Activated T-cell treated with anti-CD3 and anti-CD28 coated beads, Interleukin-2, amount 50 U/mL, for 24 hours (primary cell): ENCODE measurements at regions not wholly inside any gene's neighbourhood (a gene's known extent, or its start where the extent isn't known, plus 50 kb on each side); places are given as distances from the start of the nearest gene placed in this dataset.

Source experiments
- DNase-seq: peaks from one replicate; pipeline ENCODE4 v3.0.0-alpha.2; 2020
- H3K27ac Mint-ChIP-seq: 2 replicates; pipeline ENCODE4 v1.8.0; 2020; ENCODE audit warnings: mild to moderate bottlenecking, mixed read lengths
- H3K27me3 Mint-ChIP-seq: 2 replicates; pipeline ENCODE4 v1.8.0; 2020; ENCODE audit warnings: mixed read lengths
- H3K36me3 Mint-ChIP-seq: 2 replicates; pipeline ENCODE4 v1.8.0; 2020; ENCODE audit warnings: low read depth, mixed read lengths
- H3K4me1 Mint-ChIP-seq: 2 replicates; pipeline ENCODE4 v1.8.0; 2020; ENCODE audit warnings: low read depth, mixed read lengths
- H3K4me3 Mint-ChIP-seq: 2 replicates; pipeline ENCODE4 v1.8.0; 2020; ENCODE audit warnings: mild to moderate bottlenecking, moderate library complexity, mixed read lengths
- H3K9me3 Mint-ChIP-seq: 2 replicates; pipeline ENCODE4 v1.8.0; 2020; ENCODE audit warnings: mixed read lengths

DNA sequence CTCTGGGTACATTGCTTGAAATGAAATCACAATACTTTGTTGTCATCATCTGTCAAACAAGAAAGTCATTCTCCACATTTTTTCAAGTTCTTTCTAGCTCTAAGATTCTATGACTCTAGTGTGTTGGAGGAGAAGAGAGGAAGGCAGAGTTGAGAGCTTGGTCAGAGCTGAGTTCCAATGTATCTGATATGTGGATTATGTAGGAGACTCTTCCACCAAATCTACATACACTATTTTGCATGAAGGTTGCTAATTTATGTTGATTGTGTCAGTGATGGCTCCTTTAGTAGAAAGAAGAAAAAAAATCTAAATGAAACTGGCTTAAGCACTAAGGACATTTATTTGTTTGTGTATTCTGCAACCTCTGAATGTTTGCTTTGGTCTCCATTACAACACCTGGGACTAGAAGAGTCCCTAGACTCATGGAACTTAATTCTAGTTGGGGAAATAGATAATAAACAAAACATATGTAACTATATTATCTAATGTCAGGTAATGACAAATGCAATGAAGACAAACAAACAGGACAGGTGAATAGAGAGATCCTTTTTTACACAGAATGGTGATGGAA, 691.9 kb downstream of the UQCRFS1 start:
- no peak overlapping the region for H3K27ac Mint-ChIP-seq
- H3K27me3 Mint-ChIP-seq = no peaks in the 10 kb centered on the region
- H3K4me1 Mint-ChIP-seq = no peaks in the 10 kb centered on the region
- no peak overlapping the region for H3K4me3 Mint-ChIP-seq
- no peaks in the 10 kb centered on the region for H3K9me3 Mint-ChIP-seq
- no peak for DNase-seq
- H3K36me3 Mint-ChIP-seq = no peaks in the 10 kb centered on the region

DNA sequence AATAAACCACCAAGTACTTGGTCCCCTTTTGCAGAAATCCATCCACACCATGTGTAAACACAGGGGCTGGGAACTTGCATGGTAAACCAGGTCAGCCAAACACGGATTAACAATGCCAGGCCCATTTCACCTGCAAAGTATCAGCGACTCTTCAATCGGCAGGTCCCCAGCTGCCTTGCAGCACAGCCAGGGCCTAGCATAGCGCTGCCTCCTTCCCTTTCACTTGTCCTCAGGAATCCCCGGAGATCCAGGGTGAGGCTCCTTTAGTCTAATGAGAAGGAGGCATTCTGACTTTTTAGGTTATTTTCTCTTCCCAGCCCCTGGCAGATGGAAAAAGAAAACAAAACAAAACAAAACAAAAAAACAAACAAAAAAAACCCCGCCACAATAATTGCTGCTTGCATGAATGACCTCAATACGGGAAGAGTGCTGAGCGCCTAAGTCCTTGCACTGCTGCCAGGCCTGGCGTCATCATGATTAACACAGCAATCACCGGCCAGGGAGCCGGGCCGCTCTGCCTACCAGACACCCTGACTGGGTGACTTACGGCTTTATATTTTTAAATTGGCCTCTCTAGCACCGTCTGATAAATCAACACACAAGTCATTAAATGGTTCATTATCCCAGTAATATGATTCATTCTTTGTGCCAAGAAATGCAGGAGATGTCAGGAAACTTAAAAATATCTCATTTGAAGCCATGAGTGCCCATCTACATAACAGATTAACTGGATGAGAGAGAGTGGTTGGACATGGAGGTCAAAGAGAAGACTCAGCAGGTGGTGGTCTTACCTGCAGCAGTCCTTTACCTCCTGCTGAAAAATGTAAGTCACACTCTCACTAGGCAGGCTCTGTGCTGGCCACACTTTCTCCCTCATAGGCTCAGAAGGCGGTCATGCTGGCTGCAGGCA, 692.7 kb downstream of the UQCRFS1 start:
- no peak overlapping the region for H3K27ac Mint-ChIP-seq
- H3K9me3 Mint-ChIP-seq = no peaks in the 10 kb centered on the region
- DNase-seq = no peak
- H3K27me3 Mint-ChIP-seq = no peaks in the 10 kb centered on the region
- no peaks in the 10 kb centered on the region for H3K4me1 Mint-ChIP-seq
- H3K4me3 Mint-ChIP-seq = no peak overlapping the region
- no peaks in the 10 kb centered on the region for H3K36me3 Mint-ChIP-seq

DNA sequence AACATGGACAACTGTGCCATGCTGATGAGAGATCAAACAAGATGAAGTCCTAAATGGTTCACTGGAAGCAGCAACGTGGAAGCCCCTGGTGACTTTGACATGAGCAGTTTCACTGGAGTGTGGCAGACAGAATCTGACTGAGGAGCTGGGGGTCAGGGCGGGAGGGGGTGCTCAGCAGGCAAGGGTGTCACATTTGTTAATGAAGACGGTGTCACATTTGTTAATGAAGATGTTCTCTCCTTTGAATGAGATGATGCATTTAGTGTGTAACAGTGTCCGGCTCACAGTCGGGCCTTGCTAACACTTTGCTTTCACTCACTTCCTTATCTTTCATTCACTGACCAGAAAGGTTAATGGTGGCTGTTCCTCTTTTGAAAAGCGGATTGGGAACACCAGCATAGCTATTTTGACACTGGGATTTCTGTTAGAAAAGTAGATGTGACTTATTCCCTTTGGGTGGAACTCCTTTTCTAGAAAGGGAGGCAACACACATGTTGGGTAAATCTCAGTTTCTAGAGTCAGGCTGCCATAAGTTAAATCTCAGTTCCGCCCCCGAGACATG, 693.7 kb downstream of the UQCRFS1 start:
- H3K27ac Mint-ChIP-seq = no peak overlapping the region
- H3K27me3 Mint-ChIP-seq = no peaks in the 10 kb centered on the region
- no peaks in the 10 kb centered on the region for H3K9me3 Mint-ChIP-seq
- DNase-seq = no peak
- no peak overlapping the region for H3K4me3 Mint-ChIP-seq
- H3K36me3 Mint-ChIP-seq = no peaks in the 10 kb centered on the region
- H3K4me1 Mint-ChIP-seq = no peaks in the 10 kb centered on the region

DNA sequence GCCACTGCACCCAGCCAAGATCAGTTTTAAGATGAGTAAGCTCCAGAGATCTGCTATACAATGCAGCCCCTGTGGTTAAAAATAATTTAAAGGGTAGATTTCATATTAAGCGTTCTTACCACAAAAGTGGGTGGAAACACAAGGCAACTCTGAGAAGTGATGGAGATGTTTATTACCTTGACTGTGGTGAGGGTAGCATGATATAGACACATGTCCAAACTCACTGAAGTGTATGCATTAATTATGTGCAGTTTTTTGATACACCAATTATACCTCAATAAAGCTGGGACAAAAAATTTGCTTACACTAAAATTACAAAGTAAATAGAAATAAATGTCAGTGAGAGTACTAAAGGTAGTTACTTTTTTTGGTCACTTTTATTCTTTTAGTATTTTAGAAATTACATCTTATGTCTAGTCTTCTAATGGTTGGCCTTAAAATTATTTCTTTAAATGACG, 696.5 kb downstream of the UQCRFS1 start:
- no peaks in the 10 kb centered on the region for H3K36me3 Mint-ChIP-seq
- no peaks in the 10 kb centered on the region for H3K9me3 Mint-ChIP-seq
- H3K27ac Mint-ChIP-seq = no peak overlapping the region
- no peaks in the 10 kb centered on the region for H3K4me1 Mint-ChIP-seq
- DNase-seq = no peak
- H3K27me3 Mint-ChIP-seq = no peaks in the 10 kb centered on the region
- no peak overlapping the region for H3K4me3 Mint-ChIP-seq

DNA sequence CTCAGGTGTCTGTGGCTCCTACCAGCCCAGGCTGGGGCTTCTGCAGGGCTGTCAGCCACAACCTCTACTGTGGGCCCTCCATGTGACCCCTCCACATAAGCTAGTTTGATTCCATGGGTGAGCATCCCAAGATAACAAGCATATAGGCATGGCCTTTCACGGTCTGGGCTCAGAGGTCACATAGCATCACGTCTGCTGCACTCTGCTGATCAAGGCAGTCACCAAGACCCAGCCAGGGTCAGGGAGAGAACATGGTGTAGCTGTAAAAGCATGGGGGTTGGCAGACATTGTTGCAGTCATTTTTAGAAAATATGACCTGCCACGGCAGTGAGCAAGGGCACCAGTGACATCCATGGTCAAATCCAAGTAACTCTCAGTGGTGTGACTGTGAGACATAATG, 698.8 kb downstream of the UQCRFS1 start:
- no peaks in the 10 kb centered on the region for H3K9me3 Mint-ChIP-seq
- no peaks in the 10 kb centered on the region for H3K36me3 Mint-ChIP-seq
- H3K27ac Mint-ChIP-seq = no peak overlapping the region
- H3K27me3 Mint-ChIP-seq = peaks cover 3% of the 10 kb centered on the region
- no peaks in the 10 kb centered on the region for H3K4me1 Mint-ChIP-seq
- no peak for DNase-seq
- H3K4me3 Mint-ChIP-seq = no peak overlapping the region

DNA sequence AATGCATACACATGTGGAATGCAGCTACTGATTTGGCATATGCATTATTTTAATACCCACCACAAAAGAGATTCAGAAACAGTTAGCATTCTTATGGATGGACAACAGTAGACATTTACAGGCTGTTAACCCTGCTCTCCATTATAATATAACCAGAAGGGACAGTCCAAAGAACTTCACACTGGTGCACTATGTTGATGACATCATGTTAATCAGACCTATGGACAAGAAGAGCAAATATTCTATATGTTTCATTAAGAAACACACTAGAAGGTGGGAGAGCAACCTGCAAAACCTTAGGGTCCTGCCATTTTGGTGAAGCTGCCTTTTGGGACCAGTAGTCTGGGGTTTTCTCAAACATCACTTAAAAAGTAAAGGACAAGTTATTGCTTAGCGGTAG, 701.3 kb downstream of the UQCRFS1 start:
- H3K4me3 Mint-ChIP-seq = no peak overlapping the region
- peaks cover 3% of the 10 kb centered on the region for H3K27me3 Mint-ChIP-seq
- H3K36me3 Mint-ChIP-seq = no peaks in the 10 kb centered on the region
- H3K27ac Mint-ChIP-seq = no peak overlapping the region
- no peak for DNase-seq
- no peaks in the 10 kb centered on the region for H3K9me3 Mint-ChIP-seq
- no peaks in the 10 kb centered on the region for H3K4me1 Mint-ChIP-seq

DNA sequence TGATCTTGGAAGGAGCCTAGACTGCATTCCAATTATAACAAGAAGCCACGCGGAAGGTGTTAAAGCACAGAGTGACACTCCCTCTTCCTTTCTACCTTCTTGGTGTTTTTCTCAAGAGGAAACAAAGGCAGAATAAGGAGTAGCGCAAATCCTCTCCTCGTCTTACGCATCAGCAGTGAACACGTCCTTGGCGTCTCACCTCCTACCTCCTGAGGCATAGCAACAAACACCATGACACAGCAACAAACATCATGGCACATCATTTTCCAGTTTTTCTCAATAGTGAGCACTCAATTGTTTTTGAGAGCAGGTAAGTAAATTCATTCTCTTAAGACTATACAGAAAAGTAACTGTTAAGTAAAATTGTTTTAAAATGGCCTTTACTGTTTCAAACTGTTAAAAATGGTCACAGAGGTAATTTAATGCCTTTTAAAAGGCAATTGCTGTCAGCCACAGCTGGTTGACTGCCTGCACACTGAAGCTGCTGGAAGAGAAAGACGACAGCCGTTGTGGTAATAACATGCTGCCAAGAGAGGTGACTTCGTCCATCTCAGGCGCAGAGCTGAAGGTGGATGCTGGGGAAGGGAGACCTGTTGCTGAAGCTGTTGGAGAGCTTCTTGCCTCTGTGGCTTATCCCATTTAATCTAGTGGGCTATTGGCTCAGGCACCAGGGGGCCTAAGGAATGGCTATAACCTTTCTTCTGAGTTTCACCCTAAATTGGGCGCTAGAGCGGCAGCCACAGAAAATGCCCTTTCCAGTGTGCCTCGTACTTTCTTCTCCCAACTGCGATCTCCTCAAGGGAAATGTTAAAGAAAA, 703.7 kb downstream of the UQCRFS1 start:
- Mint-ChIP-seq H3K27ac (no peak overlapping the region), H3K4me3 (no peak overlapping the region), H3K4me1 (peaks cover 1% of the 10 kb centered on the region), H3K27me3 (peaks cover 3% of the 10 kb centered on the region), H3K36me3 (no peaks in the 10 kb centered on the region), H3K9me3 (no peaks in the 10 kb centered on the region)
- no peak for DNase-seq

DNA sequence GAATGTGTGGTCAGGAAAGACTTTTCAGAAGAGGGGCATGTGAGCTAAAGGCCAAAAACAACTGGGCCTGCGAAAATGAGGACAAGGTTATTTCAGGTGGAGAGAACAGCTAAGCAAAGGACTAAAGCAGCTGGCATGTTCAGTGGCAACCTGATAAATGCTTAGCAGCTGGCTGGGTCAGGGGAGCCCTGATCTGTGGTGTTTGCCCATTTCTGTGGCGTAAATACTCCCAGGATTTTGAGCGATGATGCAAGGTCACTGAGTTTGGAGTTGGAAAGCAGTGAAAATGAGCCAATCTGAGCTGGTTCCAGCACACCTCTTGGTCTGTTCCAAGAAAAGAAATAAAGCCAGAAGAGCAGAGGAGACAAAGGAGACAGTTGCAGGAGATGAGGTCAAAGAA, 704.3 kb downstream of the UQCRFS1 start:
- H3K27ac Mint-ChIP-seq = no peak overlapping the region
- H3K4me3 Mint-ChIP-seq = no peak overlapping the region
- no peak for DNase-seq
- H3K9me3 Mint-ChIP-seq = no peaks in the 10 kb centered on the region
- peaks cover 3% of the 10 kb centered on the region for H3K27me3 Mint-ChIP-seq
- peaks cover 1% of the 10 kb centered on the region for H3K4me1 Mint-ChIP-seq
- no peaks in the 10 kb centered on the region for H3K36me3 Mint-ChIP-seq

DNA sequence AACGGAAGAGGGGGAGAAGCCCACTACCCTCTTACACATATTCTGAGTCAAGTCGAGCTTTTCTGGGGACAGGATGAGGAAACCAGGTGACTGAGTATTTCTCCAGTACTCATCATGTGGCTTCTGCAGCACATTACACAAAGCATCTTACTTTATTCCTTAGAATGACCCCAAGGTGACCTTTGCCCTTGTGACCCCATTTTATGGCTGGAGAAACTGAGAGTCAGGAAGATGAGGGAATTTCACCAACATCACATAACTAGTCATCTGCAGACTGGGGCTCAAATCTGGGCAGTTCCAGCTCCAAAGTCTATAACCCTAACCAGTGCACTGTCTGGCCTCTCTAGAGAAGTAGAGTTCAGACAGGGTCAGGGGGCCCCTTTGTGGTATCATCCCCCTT, 707.0 kb downstream of the UQCRFS1 start:
- peaks cover 3% of the 10 kb centered on the region for H3K27me3 Mint-ChIP-seq

DNA sequence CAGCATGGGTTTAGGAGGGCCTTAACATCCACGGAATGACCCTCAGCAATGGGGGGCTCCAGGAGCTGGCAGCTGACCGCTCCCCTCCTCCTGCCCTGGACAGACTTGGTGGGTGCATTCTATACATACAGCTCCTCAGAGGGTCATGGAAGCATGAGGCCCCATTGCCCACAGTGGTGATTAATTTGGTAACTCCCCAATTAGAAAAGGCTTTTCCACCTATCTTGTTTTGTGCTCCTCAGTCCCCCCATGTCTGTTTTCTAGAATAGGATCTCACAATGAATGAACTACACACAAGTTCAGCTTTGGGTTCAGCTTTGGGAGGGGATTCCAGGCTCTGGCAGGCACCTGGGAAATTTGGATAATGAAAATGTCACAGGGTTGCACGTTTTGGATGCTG, 707.8 kb downstream of the UQCRFS1 start:
- H3K4me1 Mint-ChIP-seq = peaks cover 17% of the 10 kb centered on the region
- H3K27ac Mint-ChIP-seq = no peak overlapping the region
- no peak for DNase-seq
- no peaks in the 10 kb centered on the region for H3K9me3 Mint-ChIP-seq
- peaks cover 3% of the 10 kb centered on the region for H3K27me3 Mint-ChIP-seq
- H3K36me3 Mint-ChIP-seq = no peaks in the 10 kb centered on the region
- H3K4me3 Mint-ChIP-seq = no peak overlapping the region

More for the DNA sequence above, 707.0 kb downstream of the UQCRFS1 start:
- Mint-ChIP-seq H3K36me3 (no peaks in the 10 kb centered on the region), H3K9me3 (no peaks in the 10 kb centered on the region), H3K4me1 (peaks cover 14% of the 10 kb centered on the region), H3K4me3 (no peak overlapping the region), H3K27ac (no peak overlapping the region)
- no peak for DNase-seq

DNA sequence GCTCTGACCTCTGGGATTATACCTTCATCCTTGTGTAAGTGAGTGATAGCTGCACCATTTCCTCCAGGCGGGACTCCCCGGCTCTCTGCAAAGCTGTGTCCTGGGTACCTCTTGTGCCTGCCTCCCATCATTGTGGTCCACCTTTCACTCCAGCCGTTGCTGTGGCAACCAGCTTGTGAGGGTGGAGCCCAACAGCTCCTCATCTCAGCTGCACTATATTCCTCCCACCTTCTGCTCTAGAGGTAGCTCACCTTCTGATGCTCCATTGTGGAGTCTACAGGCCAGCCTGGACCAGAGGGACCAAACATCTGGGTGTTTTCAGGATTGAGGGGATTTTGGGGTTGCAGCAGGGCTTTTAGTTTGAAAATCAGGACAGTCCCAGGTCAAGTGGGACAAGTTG, 708.2 kb downstream of the UQCRFS1 start:
- Mint-ChIP-seq H3K4me3 (no peak overlapping the region), H3K36me3 (no peaks in the 10 kb centered on the region), H3K9me3 (no peaks in the 10 kb centered on the region), H3K27me3 (peaks cover under 1% of the 10 kb centered on the region), H3K27ac (no peak overlapping the region), H3K4me1 (peaks cover 17% of the 10 kb centered on the region)
- no peak for DNase-seq

DNA sequence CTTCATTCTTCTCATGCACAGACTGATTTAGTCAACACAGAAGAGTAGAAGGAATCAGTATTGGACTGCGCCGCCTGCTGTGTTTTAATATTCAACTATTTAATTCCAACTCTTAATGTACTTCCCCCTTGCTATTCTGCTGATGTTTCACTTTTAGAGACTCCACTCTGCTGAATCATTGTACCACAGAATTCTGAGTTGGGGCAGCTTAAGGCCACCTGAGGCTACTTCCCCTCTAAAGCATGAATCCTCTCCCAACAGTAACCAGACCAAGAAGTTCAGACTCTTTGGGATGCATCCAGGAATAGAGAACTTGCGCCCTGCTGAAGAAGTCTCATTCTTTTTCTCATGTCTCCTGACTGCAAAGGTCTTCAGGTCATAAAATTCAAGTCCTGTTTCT, 708.8 kb downstream of the UQCRFS1 start:
- no peaks in the 10 kb centered on the region for H3K27me3 Mint-ChIP-seq
- no peak for DNase-seq
- no peak overlapping the region for H3K27ac Mint-ChIP-seq
- peaks cover 17% of the 10 kb centered on the region for H3K4me1 Mint-ChIP-seq
- H3K36me3 Mint-ChIP-seq = no peaks in the 10 kb centered on the region
- H3K9me3 Mint-ChIP-seq = no peaks in the 10 kb centered on the region
- H3K4me3 Mint-ChIP-seq = no peak overlapping the region

DNA sequence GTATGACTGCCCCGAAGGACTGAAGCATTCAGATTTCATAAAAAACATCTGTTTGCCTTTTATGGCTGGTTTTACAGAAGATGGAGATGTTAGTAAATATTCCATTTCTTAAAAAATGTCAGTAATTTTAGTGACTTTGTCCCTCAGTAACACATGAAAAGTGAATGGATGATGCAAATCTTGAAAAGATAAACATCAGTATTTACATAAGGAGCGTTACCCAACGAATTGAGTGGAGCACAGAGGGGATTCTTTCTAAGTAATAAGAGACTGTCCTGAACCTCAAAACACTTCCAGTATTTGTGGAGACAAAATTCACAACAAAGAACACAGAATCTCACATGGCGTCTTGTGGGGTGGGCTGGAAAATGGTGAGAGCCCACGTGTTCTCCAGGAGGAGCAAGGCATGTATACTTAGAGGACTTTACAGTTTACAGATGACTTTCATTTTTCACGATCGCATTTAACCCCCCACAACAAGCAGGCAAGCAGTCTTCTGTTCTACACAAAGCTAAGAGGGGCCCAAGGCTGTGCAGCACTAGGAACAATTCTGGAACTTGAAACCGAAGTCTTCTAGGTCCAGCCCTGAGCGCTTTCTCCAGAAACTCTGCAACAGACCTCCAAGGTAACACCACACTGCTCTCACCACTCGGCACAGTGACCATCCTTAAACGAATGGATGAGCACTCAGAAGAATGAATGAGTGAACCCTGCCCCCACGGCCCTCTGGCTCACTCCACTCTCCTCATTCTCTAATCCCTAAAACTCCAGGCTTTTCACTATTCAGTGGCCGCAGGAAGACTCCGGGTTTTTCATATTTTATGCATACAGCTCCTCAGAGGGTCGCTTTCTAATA, 709.8 kb downstream of the UQCRFS1 start:
- H3K9me3 Mint-ChIP-seq = no peaks in the 10 kb centered on the region
- peaks cover 17% of the 10 kb centered on the region for H3K4me1 Mint-ChIP-seq
- no peaks in the 10 kb centered on the region for H3K36me3 Mint-ChIP-seq
- no peak overlapping the region for H3K27ac Mint-ChIP-seq
- H3K4me3 Mint-ChIP-seq = no peak overlapping the region
- no peak for DNase-seq
- H3K27me3 Mint-ChIP-seq = no peaks in the 10 kb centered on the region

DNA sequence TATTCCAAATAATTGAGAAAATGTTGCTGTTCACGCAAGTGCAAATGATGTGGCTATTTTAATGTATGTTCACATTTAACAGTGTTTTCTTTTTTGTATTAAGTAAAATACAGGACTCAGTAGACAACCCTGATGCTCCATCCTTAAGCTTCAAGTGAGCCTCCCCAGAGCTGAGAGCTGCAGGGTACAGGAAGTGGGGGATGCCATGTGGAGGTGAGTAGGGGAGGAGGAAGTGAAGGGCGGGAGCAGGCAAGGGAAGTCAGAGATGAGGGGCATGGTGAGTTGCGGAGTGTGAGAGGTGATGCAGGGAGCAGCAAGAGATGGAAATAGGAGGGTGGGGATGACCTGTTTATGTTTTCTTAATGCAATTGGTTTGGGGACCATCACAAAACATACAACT, 711.0 kb downstream of the UQCRFS1 start:
- Mint-ChIP-seq H3K4me1 (peaks cover 17% of the 10 kb centered on the region), H3K4me3 (no peak overlapping the region), H3K9me3 (no peaks in the 10 kb centered on the region), H3K27ac (no peak overlapping the region), H3K36me3 (no peaks in the 10 kb centered on the region), H3K27me3 (no peaks in the 10 kb centered on the region)
- DNase-seq = no peak
